Choroid plexus epithelial cell (primary cell): ENCODE measurements at regions not wholly inside any gene's neighbourhood (a gene's known extent, or its start where the extent isn't known, plus 50 kb on each side); places are given as distances from the start of the nearest gene placed in this dataset.

Experiments
- DNase-seq: peaks from one replicate; pipeline ENCODE4 v3.0.0-alpha.2; 2010; ENCODE audit warnings: low read depth
- H3K4me3 ChIP-seq: 2 replicates; pipeline ENCODE4 v1.5.1; 2011; ENCODE audit warnings: low read depth, mild to moderate bottlenecking, control low read depth, low read length, moderate library complexity
- TF ChIP-seq, protein P1 (sequence below): conservative IDR thresholded peaks from 2 replicates; pipeline ENCODE4 v1.5.1; 2011; ENCODE audit warnings: low read depth, mild to moderate bottlenecking, control low read depth, inconsistent platforms, low read length, moderate library complexity

DNA sequence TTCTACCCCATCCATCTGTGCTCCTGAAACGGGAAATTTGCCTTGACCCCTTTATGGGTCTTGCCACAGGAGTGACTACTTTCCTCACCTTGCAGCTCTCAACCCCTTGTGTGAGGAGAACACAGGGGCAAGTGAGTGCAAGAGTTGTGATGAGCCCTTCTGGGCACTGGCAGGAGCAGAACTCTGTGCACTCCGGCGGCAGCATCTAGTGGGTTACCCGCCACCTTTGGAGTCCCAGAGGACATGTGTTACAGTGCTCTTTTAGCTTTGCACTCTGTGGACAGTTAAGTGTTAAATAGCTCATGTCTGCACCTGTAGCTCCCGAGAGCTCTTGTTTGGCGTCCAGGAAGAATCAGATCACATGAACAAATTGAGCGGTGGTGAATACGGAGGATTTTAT is 940.2 kb downstream of the GRIK2 start:
- TF ChIP-seq, protein P1, sequence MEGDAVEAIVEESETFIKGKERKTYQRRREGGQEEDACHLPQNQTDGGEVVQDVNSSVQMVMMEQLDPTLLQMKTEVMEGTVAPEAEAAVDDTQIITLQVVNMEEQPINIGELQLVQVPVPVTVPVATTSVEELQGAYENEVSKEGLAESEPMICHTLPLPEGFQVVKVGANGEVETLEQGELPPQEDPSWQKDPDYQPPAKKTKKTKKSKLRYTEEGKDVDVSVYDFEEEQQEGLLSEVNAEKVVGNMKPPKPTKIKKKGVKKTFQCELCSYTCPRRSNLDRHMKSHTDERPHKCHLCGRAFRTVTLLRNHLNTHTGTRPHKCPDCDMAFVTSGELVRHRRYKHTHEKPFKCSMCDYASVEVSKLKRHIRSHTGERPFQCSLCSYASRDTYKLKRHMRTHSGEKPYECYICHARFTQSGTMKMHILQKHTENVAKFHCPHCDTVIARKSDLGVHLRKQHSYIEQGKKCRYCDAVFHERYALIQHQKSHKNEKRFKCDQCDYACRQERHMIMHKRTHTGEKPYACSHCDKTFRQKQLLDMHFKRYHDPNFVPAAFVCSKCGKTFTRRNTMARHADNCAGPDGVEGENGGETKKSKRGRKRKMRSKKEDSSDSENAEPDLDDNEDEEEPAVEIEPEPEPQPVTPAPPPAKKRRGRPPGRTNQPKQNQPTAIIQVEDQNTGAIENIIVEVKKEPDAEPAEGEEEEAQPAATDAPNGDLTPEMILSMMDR, result no peak
- no peak for DNase-seq
- no peak overlapping the region for H3K4me3 ChIP-seq

DNA sequence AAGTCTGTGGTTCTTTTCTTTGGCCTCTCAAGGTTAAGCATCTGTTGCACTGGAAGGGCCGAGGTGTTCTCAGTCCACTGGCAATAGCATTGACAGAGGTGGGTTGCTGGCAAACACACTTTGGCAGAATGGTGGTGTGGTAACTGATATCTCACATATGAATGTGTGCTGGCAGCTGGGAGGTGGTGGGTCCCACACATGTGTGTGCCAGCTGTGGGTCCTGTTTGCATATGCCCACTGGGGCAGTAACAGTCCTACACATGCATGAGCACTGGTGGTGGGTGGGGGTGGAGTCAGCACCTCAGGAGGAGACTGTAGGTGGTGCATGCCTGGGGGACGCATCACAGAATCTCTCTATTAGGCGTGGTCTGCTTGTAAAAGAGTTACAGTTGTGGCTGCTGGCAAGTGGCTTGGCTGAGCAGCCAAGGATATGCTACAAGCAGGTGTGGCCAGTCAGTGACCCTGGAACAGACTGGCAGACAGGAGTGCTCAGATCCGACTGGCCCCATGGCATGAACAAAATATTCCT is 934.3 kb downstream of the GRIK2 start:
- no peak overlapping the region for H3K4me3 ChIP-seq
- TF ChIP-seq, protein P1, result no peak
- no peak for DNase-seq

- H3K4me3 ChIP-seq, result no peak overlapping the region
- TF ChIP-seq, protein P1, result no peak
- DNase-seq, result no peak
Observed at GRCh38 chr6:102313699-102314098, 920.2 kb downstream of the GRIK2 start.

GRCh38 chr6:102309700-102310099 is 916.2 kb downstream of the GRIK2 start:
- DNase-seq, result no peak
- TF ChIP-seq, protein P1, result no peak
- no peak overlapping the region for H3K4me3 ChIP-seq

DNA sequence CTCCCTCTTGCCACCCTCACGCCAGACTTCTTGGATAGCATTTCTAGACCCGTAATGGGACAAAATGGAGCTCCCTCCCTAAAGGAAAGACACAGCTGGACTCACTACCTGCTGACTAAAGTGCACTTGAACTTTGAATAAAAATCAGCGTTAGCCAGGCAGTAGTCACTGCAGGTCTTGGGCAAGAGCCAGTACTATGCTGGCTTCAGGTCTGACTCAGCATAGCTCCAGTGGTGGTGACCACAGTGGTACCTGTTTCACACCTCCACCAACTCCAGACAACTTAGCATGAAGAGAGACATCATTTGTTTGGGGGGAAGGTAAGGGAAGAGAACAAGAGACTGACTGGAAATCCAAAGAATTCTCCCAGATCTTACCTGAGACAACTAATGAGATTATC is 906.8 kb downstream of the GRIK2 start:
- TF ChIP-seq, protein P1, result no peak
- DNase-seq, result no peak
- no peak overlapping the region for H3K4me3 ChIP-seq

- H3K4me3 ChIP-seq, result no peak overlapping the region
- no peak for DNase-seq
- TF ChIP-seq, protein P1, result no peak
Observed at GRCh38 chr6:102298051-102298450, 904.5 kb downstream of the GRIK2 start.
